HG02938 (cell line): ENCODE measurements at regions not wholly inside any gene's neighbourhood (a gene's known extent, or its start where the extent isn't known, plus 50 kb on each side); places are given as distances from the start of the nearest gene placed in this dataset.

Experiments
- ATAC-seq: cut with Tn5 transposase; IDR thresholded peaks from one replicate; pipeline ENCODE4 v1.9.1; 2021; ENCODE audit warnings: mild to moderate bottlenecking, moderate library complexity; ENCODE audit not compliant: unreplicated experiment

GRCh38 chr2:33859811-33860461, 260.8 kb upstream of the FAM98A start:
- ATAC-seq: no peak

GRCh38 chr2:33859176-33859575, 260.1 kb upstream of the FAM98A start:
- ATAC-seq: no peak

- ATAC-seq: no peak
Observed at GRCh38 chr2:33848486-33848885, 249.4 kb upstream of the FAM98A start.

GRCh38 chr2:33839791-33840190, 240.7 kb upstream of the FAM98A start:
- ATAC-seq: no peak

GRCh38 chr2:33836628-33837027, 237.5 kb upstream of the FAM98A start:
- ATAC-seq: no peak

GRCh38 chr2:33835911-33836310, 236.8 kb upstream of the FAM98A start:
- ATAC-seq: no peak

GRCh38 chr2:33822964-33823363, 223.9 kb upstream of the FAM98A start:
- no peak for ATAC-seq

- ATAC-seq: no peak
Observed at GRCh38 chr2:33812707-33813106, 213.6 kb upstream of the FAM98A start.

- no peak for ATAC-seq
Observed at GRCh38 chr2:33810046-33810835, 211.1 kb upstream of the FAM98A start.

GRCh38 chr2:33806041-33806440, 206.9 kb upstream of the FAM98A start:
- no peak for ATAC-seq

GRCh38 chr2:33804155-33804554, 205.1 kb upstream of the FAM98A start:
- ATAC-seq: no peak

GRCh38 chr2:33796511-33796910, 197.4 kb upstream of the FAM98A start:
- no peak for ATAC-seq

GRCh38 chr2:33791625-33792024, 192.5 kb upstream of the FAM98A start:
- no peak for ATAC-seq

GRCh38 chr2:33788044-33788443, 188.9 kb upstream of the FAM98A start:
- no peak for ATAC-seq

GRCh38 chr2:33786881-33787280, 187.8 kb upstream of the FAM98A start:
- no peak for ATAC-seq

GRCh38 chr2:33785201-33786106, 186.4 kb upstream of the FAM98A start:
- peak; percentile 95 for ATAC-seq

GRCh38 chr2:33784488-33784887, 185.4 kb upstream of the FAM98A start:
- ATAC-seq: no peak

- no peak for ATAC-seq
Observed at GRCh38 chr2:33782395-33783230, 183.5 kb upstream of the FAM98A start.

GRCh38 chr2:33777786-33778185, 178.7 kb upstream of the FAM98A start:
- no peak for ATAC-seq

- ATAC-seq: no peak
Observed at GRCh38 chr2:33775306-33775705, 176.2 kb upstream of the FAM98A start.

- ATAC-seq: no peak
Observed at GRCh38 chr2:33770023-33770422, 170.9 kb upstream of the FAM98A start.
